ENCODE measurements at regions not wholly inside any gene's neighbourhood (a gene's known extent, or its start where the extent isn't known, plus 50 kb on each side); places are given as distances from the start of the nearest gene placed in this dataset.

DNA sequence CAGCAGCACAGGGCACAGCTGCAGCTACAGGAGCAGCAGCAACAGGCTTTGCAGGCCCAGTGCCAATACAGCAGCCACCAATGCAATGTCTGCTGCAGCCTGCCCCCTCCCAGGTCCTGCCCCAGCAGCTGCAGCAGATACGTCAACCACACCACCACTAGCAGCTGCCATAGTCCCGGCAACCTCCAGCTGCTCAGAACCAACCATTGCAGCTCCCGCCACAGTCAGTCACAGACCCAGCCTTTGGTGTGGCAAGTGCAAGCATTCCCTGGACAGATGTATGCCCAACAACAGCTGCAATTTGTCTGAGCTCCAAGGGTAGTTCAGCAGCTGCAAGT, 53.3 kb upstream of the TUBA3E start:
- Histone ChIP-seq H3K27ac (ENCODE audit: low read depth) (no peak overlapping the region), H3K79me2 (replicated peaks; ENCODE audit: insufficient read depth) (no peaks in the 10 kb centered on the region), H3K36me3 (ENCODE audit: insufficient read depth) (no peaks in the 10 kb centered on the region), H3K4me2 (no peak overlapping the region), H4K20me1 (replicated peaks; ENCODE audit: insufficient read depth) (no peaks in the 10 kb centered on the region), H2AFZ (peak overlapping the region; percentile 90; the same call in 1 of the 2 replicates), H3K27me3 (ENCODE audit: insufficient read depth) (no peaks in the 10 kb centered on the region), H3K4me3 (no peak overlapping the region), H3K9me2 (ENCODE audit: insufficient read depth) (no peaks in the 10 kb centered on the region), H3K4me1 (ENCODE audit: insufficient read depth) (no peaks in the 10 kb centered on the region), H3F3A (replicated peaks; ENCODE audit: low read depth) (no peaks in the 10 kb centered on the region)
- peaks cover 19% of the 10 kb centered on the region for H3K27me3 Mint-ChIP-seq (ENCODE audit: insufficient read depth, low read depth, poor library complexity)
- no peak for TF ChIP-seq EZH2phosphoT487 (IDR thresholded peaks at IDR 0.05; ENCODE audit: unreplicated experiment)
- TF ChIP-seq, protein P1, sequence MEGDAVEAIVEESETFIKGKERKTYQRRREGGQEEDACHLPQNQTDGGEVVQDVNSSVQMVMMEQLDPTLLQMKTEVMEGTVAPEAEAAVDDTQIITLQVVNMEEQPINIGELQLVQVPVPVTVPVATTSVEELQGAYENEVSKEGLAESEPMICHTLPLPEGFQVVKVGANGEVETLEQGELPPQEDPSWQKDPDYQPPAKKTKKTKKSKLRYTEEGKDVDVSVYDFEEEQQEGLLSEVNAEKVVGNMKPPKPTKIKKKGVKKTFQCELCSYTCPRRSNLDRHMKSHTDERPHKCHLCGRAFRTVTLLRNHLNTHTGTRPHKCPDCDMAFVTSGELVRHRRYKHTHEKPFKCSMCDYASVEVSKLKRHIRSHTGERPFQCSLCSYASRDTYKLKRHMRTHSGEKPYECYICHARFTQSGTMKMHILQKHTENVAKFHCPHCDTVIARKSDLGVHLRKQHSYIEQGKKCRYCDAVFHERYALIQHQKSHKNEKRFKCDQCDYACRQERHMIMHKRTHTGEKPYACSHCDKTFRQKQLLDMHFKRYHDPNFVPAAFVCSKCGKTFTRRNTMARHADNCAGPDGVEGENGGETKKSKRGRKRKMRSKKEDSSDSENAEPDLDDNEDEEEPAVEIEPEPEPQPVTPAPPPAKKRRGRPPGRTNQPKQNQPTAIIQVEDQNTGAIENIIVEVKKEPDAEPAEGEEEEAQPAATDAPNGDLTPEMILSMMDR (conservative IDR thresholded peaks at IDR 0.05; ENCODE audit: low read depth in 2 of 2): no peak
- TF ChIP-seq, protein P2, sequence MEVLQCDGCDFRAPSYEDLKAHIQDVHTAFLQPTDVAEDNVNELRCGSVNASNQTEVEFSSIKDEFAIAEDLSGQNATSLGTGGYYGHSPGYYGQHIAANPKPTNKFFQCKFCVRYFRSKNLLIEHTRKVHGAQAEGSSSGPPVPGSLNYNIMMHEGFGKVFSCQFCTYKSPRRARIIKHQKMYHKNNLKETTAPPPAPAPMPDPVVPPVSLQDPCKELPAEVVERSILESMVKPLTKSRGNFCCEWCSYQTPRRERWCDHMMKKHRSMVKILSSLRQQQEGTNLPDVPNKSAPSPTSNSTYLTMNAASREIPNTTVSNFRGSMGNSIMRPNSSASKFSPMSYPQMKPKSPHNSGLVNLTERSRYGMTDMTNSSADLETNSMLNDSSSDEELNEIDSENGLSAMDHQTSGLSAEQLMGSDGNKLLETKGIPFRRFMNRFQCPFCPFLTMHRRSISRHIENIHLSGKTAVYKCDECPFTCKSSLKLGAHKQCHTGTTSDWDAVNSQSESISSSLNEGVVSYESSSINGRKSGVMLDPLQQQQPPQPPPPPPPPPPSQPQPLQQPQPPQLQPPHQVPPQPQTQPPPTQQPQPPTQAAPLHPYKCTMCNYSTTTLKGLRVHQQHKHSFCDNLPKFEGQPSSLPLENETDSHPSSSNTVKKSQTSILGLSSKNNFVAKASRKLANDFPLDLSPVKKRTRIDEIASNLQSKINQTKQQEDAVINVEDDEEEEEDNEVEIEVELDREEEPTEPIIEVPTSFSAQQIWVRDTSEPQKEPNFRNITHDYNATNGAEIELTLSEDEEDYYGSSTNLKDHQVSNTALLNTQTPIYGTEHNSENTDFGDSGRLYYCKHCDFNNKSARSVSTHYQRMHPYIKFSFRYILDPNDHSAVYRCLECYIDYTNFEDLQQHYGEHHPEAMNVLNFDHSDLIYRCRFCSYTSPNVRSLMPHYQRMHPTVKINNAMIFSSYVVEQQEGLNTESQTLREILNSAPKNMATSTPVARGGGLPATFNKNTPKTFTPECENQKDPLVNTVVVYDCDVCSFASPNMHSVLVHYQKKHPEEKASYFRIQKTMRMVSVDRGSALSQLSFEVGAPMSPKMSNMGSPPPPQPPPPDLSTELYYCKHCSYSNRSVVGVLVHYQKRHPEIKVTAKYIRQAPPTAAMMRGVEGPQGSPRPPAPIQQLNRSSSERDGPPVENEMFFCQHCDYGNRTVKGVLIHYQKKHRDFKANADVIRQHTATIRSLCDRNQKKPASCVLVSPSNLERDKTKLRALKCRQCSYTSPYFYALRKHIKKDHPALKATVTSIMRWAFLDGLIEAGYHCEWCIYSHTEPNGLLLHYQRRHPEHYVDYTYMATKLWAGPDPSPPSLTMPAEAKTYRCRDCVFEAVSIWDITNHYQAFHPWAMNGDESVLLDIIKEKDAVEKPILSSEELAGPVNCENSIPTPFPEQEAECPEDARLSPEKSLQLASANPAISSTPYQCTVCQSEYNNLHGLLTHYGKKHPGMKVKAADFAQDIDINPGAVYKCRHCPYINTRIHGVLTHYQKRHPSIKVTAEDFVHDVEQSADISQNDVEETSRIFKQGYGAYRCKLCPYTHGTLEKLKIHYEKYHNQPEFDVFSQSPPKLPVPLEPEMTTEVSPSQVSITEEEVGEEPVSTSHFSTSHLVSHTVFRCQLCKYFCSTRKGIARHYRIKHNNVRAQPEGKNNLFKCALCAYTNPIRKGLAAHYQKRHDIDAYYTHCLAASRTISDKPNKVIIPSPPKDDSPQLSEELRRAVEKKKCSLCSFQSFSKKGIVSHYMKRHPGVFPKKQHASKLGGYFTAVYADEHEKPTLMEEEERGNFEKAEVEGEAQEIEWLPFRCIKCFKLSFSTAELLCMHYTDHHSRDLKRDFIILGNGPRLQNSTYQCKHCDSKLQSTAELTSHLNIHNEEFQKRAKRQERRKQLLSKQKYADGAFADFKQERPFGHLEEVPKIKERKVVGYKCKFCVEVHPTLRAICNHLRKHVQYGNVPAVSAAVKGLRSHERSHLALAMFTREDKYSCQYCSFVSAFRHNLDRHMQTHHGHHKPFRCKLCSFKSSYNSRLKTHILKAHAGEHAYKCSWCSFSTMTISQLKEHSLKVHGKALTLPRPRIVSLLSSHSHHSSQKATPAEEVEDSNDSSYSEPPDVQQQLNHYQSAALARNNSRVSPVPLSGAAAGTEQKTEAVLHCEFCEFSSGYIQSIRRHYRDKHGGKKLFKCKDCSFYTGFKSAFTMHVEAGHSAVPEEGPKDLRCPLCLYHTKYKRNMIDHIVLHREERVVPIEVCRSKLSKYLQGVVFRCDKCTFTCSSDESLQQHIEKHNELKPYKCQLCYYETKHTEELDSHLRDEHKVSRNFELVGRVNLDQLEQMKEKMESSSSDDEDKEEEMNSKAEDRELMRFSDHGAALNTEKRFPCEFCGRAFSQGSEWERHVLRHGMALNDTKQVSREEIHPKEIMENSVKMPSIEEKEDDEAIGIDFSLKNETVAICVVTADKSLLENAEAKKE (CRISPR knock-in tag; IDR thresholded peaks at IDR 0.05): no peak
- no peak for TF ChIP-seq POLR2AphosphoS5 (IDR thresholded peaks at IDR 0.05; ENCODE audit: low read depth)
- TF ChIP-seq, protein P3, sequence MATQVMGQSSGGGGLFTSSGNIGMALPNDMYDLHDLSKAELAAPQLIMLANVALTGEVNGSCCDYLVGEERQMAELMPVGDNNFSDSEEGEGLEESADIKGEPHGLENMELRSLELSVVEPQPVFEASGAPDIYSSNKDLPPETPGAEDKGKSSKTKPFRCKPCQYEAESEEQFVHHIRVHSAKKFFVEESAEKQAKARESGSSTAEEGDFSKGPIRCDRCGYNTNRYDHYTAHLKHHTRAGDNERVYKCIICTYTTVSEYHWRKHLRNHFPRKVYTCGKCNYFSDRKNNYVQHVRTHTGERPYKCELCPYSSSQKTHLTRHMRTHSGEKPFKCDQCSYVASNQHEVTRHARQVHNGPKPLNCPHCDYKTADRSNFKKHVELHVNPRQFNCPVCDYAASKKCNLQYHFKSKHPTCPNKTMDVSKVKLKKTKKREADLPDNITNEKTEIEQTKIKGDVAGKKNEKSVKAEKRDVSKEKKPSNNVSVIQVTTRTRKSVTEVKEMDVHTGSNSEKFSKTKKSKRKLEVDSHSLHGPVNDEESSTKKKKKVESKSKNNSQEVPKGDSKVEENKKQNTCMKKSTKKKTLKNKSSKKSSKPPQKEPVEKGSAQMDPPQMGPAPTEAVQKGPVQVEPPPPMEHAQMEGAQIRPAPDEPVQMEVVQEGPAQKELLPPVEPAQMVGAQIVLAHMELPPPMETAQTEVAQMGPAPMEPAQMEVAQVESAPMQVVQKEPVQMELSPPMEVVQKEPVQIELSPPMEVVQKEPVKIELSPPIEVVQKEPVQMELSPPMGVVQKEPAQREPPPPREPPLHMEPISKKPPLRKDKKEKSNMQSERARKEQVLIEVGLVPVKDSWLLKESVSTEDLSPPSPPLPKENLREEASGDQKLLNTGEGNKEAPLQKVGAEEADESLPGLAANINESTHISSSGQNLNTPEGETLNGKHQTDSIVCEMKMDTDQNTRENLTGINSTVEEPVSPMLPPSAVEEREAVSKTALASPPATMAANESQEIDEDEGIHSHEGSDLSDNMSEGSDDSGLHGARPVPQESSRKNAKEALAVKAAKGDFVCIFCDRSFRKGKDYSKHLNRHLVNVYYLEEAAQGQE (IDR thresholded peaks at IDR 0.05; ENCODE audit: unreplicated experiment): no peak
- TF ChIP-seq EZH2 (IDR thresholded peaks at IDR 0.05; ENCODE audit: low read depth, unreplicated experiment): no peak
- TF ChIP-seq JUNB (IDR thresholded peaks at IDR 0.05; ENCODE audit: unreplicated experiment): no peak
- TF ChIP-seq STAT1 (IDR thresholded peaks at IDR 0.05; ENCODE audit: unreplicated experiment): no peak
- TF ChIP-seq NANOG (IDR thresholded peaks at IDR 0.05; ENCODE audit: borderline replicate concordance): no peak
- no peak for TF ChIP-seq CREB1 (CRISPR knock-in tag; IDR thresholded peaks at IDR 0.05; ENCODE audit: low read depth)
- TF ChIP-seq ZNF331 (CRISPR knock-in tag; IDR thresholded peaks at IDR 0.05; ENCODE audit: low read depth): no peak
- no peak for TF ChIP-seq ZNF114 (CRISPR knock-in tag; IDR thresholded peaks at IDR 0.05)
- TF ChIP-seq, protein P4, sequence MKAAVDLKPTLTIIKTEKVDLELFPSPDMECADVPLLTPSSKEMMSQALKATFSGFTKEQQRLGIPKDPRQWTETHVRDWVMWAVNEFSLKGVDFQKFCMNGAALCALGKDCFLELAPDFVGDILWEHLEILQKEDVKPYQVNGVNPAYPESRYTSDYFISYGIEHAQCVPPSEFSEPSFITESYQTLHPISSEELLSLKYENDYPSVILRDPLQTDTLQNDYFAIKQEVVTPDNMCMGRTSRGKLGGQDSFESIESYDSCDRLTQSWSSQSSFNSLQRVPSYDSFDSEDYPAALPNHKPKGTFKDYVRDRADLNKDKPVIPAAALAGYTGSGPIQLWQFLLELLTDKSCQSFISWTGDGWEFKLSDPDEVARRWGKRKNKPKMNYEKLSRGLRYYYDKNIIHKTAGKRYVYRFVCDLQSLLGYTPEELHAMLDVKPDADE (IDR thresholded peaks at IDR 0.05): no peak
- ATAC-seq: no peak
- no peak overlapping the region for H3K4me3 Mint-ChIP-seq
- no peak overlapping the region for H3K27ac Mint-ChIP-seq
- H3K36me3 Mint-ChIP-seq (ENCODE audit: low read depth): no peaks in the 10 kb centered on the region
- H3K9me3 Mint-ChIP-seq: no peaks in the 10 kb centered on the region
- H3K4me1 Mint-ChIP-seq: no peaks in the 10 kb centered on the region
- DNase-seq (ENCODE audit: low spot score): no peak
